GM19452 (cell line): ENCODE measurements at regions not wholly inside any gene's neighbourhood (a gene's known extent, or its start where the extent isn't known, plus 50 kb on each side); places are given as distances from the start of the nearest gene placed in this dataset.
A peak's percentile ranks its signal among the peaks of the same experiment; 100 is the strongest.

Source experiments
- ATAC-seq: cut with Tn5 transposase; IDR thresholded peaks from one replicate; pipeline ENCODE4 v1.9.1; 2021; ENCODE audit not compliant: unreplicated experiment

DNA sequence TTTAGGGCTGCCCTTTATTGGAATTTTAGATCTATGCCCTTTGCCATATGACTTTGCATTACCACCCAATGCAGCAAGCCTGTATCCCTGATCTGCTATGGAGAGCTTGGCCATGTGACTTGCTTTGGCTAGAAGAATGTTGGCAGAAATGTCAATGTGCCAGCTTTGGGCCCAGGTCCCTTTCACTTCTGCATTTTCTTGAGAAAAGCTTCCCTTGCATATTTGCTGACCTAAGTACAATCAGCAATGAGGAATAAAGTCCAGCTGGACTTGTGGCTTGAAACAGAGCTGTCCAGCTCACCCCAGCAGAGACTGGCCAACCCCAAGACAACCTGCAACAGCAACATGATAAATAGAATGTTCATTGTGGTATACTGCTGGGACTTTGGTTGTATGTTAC is 135.9 kb downstream of the PAH start:
- ATAC-seq: no peak

DNA sequence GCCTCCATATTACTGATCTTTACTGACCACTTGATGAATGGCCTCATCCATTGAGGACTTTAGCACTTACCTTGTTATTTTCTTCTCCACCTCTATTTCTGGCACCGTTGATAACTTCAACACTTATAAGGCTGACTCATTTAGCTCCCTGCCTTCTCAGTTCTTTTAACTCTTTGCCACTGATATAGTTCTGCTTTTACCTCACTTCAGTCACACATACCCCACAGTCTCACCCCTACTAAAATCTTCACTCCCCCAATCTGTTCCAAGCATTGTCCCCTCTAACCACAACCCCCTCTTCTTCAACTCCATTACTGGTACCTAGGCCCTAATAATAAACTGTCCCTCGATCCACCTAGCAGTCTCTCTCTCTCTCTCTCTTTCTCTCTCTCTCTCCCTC is 141.0 kb downstream of the PAH start:
- no peak for ATAC-seq

DNA sequence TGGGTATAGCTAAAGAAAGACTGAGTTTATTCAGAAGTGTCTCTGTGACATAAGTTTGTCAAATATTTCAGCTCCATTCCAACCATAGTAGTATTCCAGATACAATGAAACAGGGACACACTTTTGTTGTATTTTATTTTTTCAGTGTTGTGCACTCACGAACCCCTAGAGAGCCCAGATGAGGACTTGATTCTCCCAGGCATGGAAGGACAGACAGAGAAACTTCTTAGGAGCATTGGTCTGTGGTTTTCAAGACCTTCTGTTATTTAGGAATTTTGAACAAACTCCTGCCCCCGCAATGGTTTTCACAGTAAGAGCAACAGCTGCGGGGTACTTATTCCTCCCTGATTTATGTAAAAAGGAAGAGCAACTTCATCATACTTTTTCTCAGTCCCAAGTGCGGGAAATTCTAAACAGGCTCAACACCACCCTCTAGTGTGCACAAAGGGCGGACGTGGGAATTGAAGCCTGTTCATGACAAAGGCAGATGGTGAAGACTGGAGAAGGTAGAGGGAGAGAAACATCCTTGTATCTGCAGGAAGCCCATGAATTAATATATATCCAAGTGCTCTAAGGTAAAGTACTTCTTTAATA is 147.6 kb downstream of the PAH start:
- no peak for ATAC-seq

DNA sequence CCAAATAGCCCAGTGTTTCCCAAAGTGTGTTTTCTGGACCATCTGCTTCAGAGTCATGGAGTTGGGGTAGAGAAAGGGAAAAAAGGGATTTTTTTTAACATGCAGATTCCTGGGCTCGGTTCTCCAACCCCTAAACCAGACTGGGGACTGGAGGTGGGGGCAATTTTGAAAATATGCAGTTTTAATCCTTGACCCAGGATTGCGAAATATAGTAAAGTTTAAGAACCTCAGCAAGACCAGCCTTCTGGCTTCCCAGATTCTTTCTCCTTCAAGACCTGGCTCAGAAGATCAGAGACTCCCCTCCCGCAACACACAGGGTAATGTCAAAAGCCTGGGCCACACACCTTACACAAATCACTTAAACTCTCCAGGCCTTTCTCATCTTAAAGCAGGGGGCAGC is 150.1 kb downstream of the PAH start:
- no peak for ATAC-seq

DNA sequence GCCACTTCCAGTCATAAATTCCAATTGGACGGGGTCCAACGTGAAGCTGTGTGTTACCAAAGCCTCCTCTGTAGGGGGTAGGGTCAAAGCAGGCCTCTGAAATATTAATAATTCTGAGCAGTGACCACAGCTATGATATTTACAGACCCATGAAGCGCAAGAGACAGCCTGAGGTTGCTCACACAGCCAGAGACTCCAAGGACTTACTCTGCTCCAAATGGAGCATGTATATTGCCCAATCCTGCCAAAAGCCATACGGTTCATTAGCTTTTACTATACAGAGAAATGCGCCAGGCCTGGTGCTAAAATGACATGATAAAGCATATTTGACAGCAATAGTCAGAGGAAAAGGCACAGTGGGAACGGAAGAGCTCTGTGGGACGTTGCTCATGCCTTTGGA is 151.3 kb downstream of the PAH start:
- ATAC-seq: no peak

DNA sequence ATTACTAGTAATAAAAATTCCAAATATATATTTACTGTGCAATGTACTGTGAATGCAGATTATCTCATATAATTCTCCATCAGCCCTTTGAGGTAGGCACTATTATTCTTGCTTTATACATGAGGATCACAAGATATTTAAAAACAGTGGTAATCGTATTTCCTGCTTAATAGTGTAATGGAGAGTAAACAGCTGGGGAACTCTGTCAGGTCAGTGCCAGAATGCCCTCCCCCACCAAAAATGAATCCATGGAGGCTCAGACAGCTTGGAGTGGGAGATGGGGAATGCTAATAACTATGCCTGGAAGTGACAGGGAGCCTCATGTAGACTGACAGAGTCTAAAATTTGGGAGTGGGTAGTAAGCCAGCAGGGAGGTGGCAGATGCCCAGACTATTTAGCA is 153.6 kb downstream of the PAH start:
- no peak for ATAC-seq

DNA sequence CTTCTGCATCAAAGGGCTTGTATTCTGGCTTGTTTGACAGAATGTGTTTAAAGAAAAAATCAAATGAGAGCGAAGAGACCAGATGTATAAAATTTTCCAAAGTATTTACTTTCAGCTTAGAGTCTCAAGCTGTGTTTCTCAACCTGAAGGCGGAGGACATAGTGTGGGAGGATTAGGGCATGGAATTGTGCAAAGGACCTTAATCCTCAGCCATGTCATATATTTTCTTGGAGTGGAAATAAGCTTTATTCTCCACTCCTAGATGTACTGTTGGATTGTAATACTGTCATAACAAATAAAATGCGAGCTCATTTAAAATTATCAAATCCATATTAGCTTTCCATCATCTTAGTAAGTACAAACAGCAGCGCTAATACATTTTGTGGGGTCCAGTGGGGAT is 154.0 kb downstream of the PAH start:
- no peak for ATAC-seq

DNA sequence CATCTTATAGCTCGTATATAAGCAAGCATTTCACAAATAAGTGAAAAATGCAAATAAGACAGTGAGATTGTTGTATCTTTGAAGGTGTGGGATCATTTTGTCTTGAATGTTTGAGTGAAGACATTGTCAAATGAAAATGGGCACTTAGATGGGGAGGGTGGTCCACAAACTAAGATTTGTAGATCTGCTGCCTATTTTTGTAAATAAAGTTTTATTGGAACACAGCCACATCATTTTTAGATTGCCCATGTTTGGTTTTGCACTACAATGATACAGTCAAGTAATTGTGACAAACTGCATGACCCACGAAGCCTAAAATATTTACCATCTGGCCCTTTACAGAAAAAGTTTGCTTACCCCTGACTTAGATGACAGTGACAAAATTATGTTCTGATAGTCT is 156.7 kb downstream of the PAH start:
- no peak for ATAC-seq

DNA sequence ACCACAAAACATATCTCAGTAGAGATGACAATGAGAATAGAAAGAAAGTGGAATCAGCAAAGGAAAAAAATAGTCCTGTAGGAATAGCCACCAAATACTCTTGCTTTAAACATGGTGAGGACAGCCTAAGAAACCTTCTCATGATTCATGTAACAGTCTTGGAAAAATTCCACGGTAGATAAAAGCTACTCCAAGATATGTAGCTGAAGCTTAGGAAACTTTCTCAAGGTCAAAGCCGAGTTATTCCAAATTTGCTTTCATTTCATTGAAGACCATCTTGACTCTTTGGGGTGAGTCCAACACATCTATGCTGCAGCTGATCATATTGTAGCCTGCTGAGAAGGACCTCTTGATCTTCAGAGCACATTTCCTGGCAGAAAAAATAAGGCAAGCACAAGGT is 157.6 kb downstream of the PAH start:
- ATAC-seq: no peak

DNA sequence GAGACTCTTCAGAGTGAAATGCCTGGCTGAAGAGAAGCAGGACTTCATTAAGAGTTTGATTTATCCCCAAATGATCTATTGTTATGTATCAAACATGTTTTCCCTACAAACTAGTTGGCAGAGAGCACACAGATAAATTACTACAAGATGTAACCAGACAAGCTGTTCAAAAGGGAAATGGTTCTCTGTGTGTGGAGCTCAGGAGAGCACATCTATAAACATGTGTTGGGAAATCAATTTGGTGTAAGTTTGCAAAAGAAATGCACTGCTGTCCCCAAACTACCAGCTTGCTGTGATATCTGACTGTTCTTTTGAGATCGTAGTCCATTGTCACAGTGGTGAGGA is 159.2 kb downstream of the PAH start:
- no peak for ATAC-seq

DNA sequence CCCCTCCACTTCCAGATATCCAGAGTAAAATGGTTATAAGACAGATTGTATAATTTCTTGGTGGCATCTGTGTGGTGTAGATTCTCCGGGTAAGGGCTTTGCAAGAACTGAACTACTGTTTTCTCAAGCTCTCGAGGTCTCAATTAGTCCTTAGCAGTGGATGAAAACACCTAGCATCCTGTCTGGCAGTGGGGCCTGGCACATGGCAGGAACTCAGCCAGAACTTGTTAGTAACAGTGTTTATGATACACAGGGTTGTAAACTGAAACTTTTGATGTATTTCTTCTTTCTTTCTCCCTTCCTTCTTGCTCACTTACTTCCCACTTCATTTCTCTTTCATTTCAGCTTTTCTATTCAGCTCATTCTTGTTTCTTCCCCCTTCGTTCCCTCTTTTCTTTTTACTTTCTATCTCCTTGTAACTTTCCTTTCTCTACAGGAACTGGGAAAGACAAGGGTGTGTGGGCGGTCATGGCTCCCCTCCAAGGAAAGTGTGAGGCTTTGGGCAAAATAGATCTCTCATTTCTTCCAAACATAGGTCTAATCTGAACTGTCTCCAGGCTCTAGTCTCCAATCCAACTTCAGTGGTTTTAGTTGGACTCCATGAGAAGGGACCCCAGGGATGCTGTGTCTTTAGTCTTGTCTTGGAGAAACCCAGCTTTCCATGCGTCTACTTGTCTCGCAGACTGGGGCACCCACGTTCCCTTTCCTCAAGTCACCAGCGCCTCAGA is 159.7 kb downstream of the PAH start:
- ATAC-seq: no peak

DNA sequence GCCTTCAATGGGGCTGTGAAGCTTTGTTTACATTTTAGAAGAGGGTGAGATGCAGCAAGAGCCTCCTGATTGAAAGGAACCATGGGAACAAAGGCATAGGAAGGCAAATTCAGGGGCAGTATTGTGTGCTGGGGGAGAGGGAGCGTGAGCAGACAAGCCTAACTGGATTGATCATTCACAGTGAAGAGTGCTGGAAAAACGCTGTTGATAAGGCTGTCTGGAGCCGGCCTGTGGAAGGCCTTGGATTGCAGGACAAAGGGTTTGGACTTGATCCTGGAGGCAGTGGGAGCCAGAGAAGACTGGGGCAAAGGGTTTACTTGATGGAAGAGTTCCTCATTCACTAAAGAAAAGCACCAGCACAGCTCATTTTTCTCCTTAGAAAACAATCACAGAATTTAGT is 160.5 kb downstream of the PAH start:
- ATAC-seq: no peak

DNA sequence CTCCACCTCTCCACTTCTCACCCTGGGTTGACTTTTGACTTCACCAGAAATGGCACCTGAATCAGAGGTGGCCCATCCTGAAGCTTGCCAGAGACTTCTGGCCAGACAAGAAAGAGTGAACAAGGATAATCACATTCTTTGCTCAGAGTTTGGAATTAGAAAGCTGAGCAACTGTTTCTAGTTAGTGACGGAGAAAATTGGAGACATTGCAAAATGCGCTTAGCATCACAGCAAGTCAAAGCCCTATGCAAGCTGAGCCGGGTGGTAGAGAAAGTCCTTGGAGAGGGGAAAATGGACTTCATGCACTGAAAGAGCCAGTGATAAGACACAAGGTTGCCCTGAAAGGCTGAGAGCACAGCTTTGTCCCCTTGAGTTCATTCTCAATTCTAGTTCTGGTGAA is 161.8 kb downstream of the PAH start:
- no peak for ATAC-seq

DNA sequence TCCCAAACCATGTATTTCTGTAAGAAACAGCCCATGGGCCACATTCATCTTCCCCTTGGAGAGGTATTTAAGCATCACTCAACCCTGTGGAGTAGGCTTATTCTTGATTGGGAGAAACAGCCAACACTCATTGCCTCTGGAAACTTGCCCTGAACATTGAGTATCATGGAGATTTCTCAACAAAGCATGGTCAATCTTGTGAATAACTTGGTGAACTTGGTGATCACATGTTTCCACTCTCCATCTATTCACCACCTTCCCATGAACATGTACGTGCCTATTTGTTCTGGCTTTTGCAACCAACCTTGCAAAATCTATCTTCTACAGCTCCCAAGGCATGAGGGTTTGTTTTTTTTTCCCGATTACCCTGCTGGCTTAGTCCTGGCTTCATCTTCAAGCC is 163.2 kb downstream of the PAH start:
- no peak for ATAC-seq

DNA sequence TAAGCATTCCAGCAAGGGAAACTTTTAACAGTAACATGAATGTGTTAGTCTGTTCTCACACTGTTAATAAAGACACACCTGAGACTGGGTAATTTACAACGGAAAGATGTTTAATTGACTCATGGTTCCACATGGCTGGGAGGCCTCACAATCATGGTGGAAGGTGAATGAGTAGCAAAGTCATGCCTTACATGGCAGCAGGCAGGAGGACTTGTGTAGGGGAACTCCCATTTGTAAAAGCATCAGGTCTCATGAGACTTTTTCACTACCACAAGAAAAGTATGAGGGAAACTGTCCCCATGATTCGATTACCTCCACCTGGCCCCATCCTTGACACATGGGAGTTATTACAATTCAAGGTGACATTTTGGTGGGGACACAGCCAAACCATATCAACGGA is 168.3 kb downstream of the PAH start:
- no peak for ATAC-seq

DNA sequence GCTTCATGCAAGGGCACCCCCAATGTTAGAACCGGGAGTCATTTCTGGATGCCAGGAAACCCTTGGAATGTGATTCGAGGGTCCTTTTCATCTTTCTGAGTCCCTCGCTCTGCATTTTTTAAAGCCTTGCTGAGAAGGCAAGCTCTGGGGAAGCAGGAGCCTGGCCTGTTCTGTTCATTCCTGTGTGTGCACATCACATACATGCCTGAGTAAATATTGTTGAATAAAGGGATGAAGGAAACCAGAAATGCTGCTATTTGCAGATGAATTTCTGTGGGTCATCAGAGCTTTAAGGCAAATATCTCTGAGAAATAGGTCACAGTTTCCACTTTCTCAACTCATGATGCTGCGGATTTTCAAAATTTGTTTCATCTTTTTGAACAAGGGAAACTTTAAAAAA is 170.1 kb downstream of the PAH start:
- ATAC-seq: no peak

DNA sequence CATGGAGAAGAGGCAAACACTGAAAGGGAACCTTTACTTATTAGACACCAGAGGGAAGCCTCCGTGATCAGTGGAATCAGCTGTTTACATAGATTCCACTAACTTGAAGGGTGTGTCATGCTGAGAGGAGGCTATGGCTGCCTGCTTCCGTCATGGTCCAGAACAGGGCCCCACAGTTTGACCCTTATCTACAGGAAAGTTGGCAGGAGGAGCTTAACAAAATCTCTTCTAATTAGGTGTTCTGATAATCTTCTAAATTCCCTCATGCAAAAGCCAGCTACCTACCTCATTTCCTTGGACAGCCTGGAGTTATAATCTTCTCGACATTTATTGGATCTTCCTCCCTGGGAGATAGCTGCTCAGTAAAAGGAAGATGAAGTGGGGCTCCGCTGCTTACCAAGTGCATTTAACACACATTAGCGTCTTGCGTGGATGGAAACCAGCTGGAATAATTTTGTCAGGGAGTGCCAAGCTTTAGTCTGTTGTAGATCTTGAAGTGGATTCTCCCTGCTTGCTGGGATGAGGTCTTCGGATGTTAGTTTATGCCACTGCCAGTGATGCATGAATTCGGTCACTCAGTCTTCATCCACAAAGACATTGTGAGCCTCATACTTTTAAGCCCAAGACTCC is 171.0 kb downstream of the PAH start:
- ATAC-seq: no peak

DNA sequence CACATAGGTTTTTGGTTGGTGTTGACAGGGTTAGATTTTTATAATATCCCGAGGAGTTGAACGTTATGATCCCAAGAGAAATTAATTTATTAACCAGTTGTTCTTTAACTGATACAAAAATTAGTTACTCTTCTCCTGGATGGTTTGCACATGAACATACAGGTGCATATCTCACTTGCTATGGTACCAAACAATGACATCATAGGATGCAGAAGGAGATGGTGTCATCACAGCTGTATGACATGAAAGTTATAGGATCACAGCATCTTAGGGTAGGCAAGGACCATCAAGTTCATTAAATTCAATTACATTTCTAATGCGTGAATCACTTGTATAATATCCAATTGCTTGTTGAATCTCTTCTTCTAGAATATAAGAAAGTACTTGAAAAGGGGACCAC is 175.8 kb downstream of the PAH start:
- no peak for ATAC-seq

DNA sequence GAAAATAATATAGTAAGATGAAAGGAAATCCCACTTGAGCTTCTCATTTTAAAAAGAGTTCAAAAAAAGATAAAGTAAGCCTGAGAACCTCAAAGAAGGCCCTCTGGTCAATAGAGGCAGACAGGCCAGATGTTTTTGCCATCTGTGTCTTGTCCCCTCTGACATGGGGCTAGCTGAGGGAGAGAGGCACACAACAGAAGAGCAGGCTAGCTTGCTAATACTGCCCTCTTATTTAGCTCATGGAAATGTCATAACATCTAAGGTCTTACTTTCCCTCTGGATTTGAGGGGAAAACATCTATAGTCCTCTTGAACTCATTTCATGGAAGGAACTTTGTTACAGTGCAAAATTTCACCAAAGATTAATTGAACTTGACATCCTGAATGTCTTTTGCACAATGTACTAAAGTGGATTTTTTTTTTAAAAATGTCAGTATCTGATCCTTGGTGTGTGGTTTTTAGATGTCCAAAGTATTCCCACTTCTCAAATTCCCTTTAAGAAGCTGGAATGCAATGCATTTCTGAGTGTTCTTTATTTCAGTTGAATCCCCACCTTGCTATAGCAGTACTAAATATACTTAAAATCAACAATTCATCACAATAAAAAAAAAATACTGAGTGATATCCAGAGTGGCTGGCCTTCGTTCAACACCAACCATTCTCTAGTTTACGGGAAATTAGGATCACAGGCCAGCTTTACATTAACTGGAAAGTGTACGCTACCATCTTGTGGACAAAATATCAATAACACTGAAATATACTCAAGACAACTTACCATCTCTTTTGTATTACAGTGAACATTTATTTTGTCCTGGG is 176.7 kb downstream of the PAH start:
- no peak for ATAC-seq

DNA sequence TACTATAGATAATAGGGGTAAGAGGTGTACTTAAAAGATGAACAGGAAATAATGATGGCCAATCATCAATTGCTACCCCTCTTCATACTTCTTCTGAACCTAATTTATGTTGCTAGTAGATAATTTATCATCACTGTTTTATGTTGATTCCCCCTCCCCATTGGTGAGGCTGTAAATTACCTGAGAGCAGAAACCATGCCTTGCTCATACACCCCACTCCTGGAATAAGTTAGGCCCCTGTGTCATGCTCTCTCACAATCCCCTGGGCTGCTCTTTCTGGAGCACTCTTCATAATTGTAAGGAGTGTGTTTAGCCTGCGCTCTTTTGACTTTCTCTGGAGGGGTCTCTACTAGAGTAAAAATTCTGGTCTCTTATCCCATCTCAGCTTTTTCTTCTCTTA is 180.7 kb downstream of the PAH start:
- no peak for ATAC-seq

DNA sequence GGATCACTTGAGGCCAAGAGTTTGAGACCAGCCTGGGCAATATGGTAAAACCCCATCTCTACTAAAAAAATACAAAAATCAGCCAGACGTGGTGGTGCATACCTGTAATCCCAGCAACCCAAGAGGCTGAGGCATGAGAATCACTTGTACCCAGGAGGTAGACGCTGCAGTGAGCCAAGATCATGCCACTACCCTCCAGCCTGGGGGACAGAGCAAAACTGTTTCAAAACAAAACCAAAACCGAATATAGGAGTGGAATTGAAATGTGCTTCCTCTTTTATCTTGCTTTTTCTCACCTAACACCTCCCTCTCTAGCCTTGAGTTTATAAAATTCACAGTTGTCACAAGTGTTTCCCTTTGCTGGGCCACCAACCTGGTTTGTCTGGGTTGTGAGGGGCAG is 181.9 kb downstream of the PAH start:
- peak; percentile 97 for ATAC-seq

DNA sequence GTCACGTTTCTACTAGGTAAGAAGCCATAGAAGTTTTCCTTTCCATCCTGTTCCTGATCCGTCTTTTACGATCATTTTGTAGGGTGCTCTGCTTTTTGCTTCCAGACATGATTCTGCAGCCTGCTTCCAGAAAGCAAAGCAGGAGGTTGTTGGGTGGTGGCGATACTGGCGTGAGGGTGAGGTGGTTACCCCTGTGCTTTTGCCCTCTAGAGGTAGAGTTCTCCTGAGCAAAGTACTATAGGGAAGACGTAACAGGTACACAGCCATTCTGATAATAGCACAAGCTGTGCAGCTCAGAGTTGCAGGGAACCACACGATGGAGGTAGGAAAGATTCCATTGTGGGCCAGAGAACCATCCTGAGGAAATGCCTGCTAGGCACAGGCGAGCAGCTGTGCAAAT is 186.0 kb downstream of the PAH start:
- no peak for ATAC-seq
